HG02852 (cell line): ENCODE measurements at regions not wholly inside any gene's neighbourhood (a gene's known extent, or its start where the extent isn't known, plus 50 kb on each side); places are given as distances from the start of the nearest gene placed in this dataset.
"Not testable (repeated sequence)": the region's sequence is repeated elsewhere in the genome, so short reads cannot be mapped to it uniquely, and the experiment has no call there.

Experiments
- ATAC-seq: cut with Tn5 transposase; IDR thresholded peaks from one replicate; pipeline ENCODE4 v1.9.1; 2021; ENCODE audit warnings: mild to moderate bottlenecking, moderate library complexity; ENCODE audit not compliant: unreplicated experiment

GRCh38 chr12:73892201-73892600 lies 645.4 kb upstream of the ATXN7L3B start:
- ATAC-seq, result no peak

- ATAC-seq, result no peak
Observed at GRCh38 chr12:73898645-73899044, 639.0 kb upstream of the ATXN7L3B start.

- ATAC-seq, result no peak
Observed at GRCh38 chr12:73902260-73902659, 635.4 kb upstream of the ATXN7L3B start.

- ATAC-seq, result no peak
Observed at GRCh38 chr12:73906757-73907156, 630.9 kb upstream of the ATXN7L3B start.

- no peak for ATAC-seq
Observed at GRCh38 chr12:73935817-73936216, 601.8 kb upstream of the ATXN7L3B start.

GRCh38 chr12:73947326-73948026 lies 590.2 kb upstream of the ATXN7L3B start:
- no peak for ATAC-seq

- no peak for ATAC-seq
Observed at GRCh38 chr12:73950507-73950906, 587.1 kb upstream of the ATXN7L3B start.

- ATAC-seq, result no peak
Observed at GRCh38 chr12:73951956-73952703, 585.5 kb upstream of the ATXN7L3B start.

GRCh38 chr12:73964641-73965040 lies 573.0 kb upstream of the ATXN7L3B start:
- no peak for ATAC-seq

GRCh38 chr12:73973486-73973885 lies 564.1 kb upstream of the ATXN7L3B start:
- no peak for ATAC-seq

- no peak for ATAC-seq
Observed at GRCh38 chr12:73984552-73984951, 553.1 kb upstream of the ATXN7L3B start.

- no peak for ATAC-seq
Observed at GRCh38 chr12:73991138-73991537, 546.5 kb upstream of the ATXN7L3B start.

- no peak for ATAC-seq
Observed at GRCh38 chr12:73998894-73999293, 538.7 kb upstream of the ATXN7L3B start.

GRCh38 chr12:74015118-74015517 lies 522.5 kb upstream of the ATXN7L3B start:
- ATAC-seq, result no peak

- not testable (repeated sequence) for ATAC-seq
Observed at GRCh38 chr12:74016324-74016723, 521.3 kb upstream of the ATXN7L3B start.

GRCh38 chr12:74018849-74019248 lies 518.8 kb upstream of the ATXN7L3B start:
- no peak for ATAC-seq

GRCh38 chr12:74021937-74022336 lies 515.7 kb upstream of the ATXN7L3B start:
- ATAC-seq, result peak; percentile 100

- ATAC-seq, result no peak
Observed at GRCh38 chr12:74031045-74031444, 506.6 kb upstream of the ATXN7L3B start.

- no peak for ATAC-seq
Observed at GRCh38 chr12:74033531-74033930, 504.1 kb upstream of the ATXN7L3B start.

GRCh38 chr12:74039138-74039537 lies 498.5 kb upstream of the ATXN7L3B start:
- ATAC-seq, result not testable (repeated sequence)

GRCh38 chr12:74043343-74043742 lies 494.3 kb upstream of the ATXN7L3B start:
- no peak for ATAC-seq

- ATAC-seq, result no peak
Observed at GRCh38 chr12:74049348-74049747, 488.3 kb upstream of the ATXN7L3B start.
